GM23248 (cell line): ENCODE measurements at regions not wholly inside any gene's neighbourhood (a gene's known extent, or its start where the extent isn't known, plus 50 kb on each side); places are given as distances from the start of the nearest gene placed in this dataset.

Experiments used
- EZH2 ChIP-seq: fragments of 200-600 bp; sonication (generic); IDR thresholded peaks from 2 replicates; pipeline ENCODE4 v1.6.1; 2018; ENCODE audit warnings: antibody characterized with exemption, mild to moderate bottlenecking; ENCODE audit not compliant: insufficient read depth, poor library complexity, severe bottlenecking
- EZH2phosphoT487 ChIP-seq: fragments of 200-600 bp; sonication (generic); IDR thresholded peaks from 2 replicates; pipeline ENCODE4 v1.6.1; 2018; ENCODE audit warnings: antibody characterized with exemption, moderate library complexity, mild to moderate bottlenecking, low read depth; ENCODE audit not compliant: insufficient read depth

- no peak for TF ChIP-seq EZH2phosphoT487
- no peak for TF ChIP-seq EZH2
Measured at GRCh38 chr10:85377029-85377806, 989.4 kb downstream of the GRID1 start.
